ENCODE measurements at regions not wholly inside any gene's neighbourhood (a gene's known extent, or its start where the extent isn't known, plus 50 kb on each side); places are given as distances from the start of the nearest gene placed in this dataset.

GRCh38 chr5:176181271-176181855 is 56.9 kb upstream of the SIMC1 start:
- DNase-seq: no peak

GRCh38 chr5:176183321-176184074 is 54.7 kb upstream of the SIMC1 start:
- DNase-seq: no peak

- DNase-seq: no peak
Measured at GRCh38 chr5:176184608-176185132, 53.6 kb upstream of the SIMC1 start.

GRCh38 chr5:176185133-176185733 is 53.0 kb upstream of the SIMC1 start:
- no peak for DNase-seq

GRCh38 chr5:176186107-176186506 is 52.1 kb upstream of the SIMC1 start:
- no peak for DNase-seq

GRCh38 chr5:176187276-176188062 is 50.8 kb upstream of the SIMC1 start:
- DNase-seq: no peak

GRCh38 chr5:176188085-176188484 is 50.1 kb upstream of the SIMC1 start:
- no peak for DNase-seq

Measured in activated CD4-positive, alpha-beta T cell treated with anti-CD3 and anti-CD28 coated beads, Interleukin-10, Interleukin-2, amounts not matched to agents 100 ng/mL and 50 ng/mL, durations not matched to agents 16 hours and 8 hours (primary cell).